CD14-positive monocyte (primary cell): ENCODE measurements at regions not wholly inside any gene's neighbourhood (a gene's known extent, or its start where the extent isn't known, plus 50 kb on each side); places are given as distances from the start of the nearest gene placed in this dataset.

ENCODE experiments used
- DNase-seq, 3 donors: peaks; one replicate each; pipeline ENCODE4 v3.0.0-alpha.2; 2011 to 2022
- H2AFZ ChIP-seq: 2 replicates; pipeline ENCODE4 v1.6.0; 2012; ENCODE audit warnings: mild to moderate bottlenecking, low read depth, low read length, inconsistent platforms; ENCODE audit not compliant: insufficient read depth, poor library complexity, severe bottlenecking
- H3K27ac ChIP-seq, 2 donors: 1 replicate in 1 of 2; 2 replicates in 1 of 2; pipeline ENCODE4 v1.5.1; 2012 to 2013; ENCODE audit warnings: low read length in 2 of 2, control low read depth in 1 of 2, inconsistent platforms in 1 of 2, low read depth in 1 of 2, mild to moderate bottlenecking in 1 of 2
- H3K27me3 ChIP-seq, 2 donors: one replicate each; pipeline versions ENCODE4 v1.6.0 to v1.6.1; 2011 to 2013; ENCODE audit warnings: low read length in 2 of 2; ENCODE audit not compliant: control insufficient read depth in 2 of 2, insufficient read depth in 2 of 2
- H3K36me3 ChIP-seq, 2 donors: replicated peaks in 1 of 2; 1 replicate in 1 of 2; 2 replicates in 1 of 2; pipeline versions ENCODE4 v1.5.1 to v1.6.1; 2012 to 2013; ENCODE audit warnings: low read length in 2 of 2, control low read depth in 1 of 2, inconsistent platforms in 1 of 2, mild to moderate bottlenecking in 1 of 2; ENCODE audit not compliant: insufficient read depth in 2 of 2, control insufficient read depth in 1 of 2
- H3K4me1 ChIP-seq, 2 donors: 1 replicate in 1 of 2; 2 replicates in 1 of 2; pipeline versions ENCODE4 v1.5.1 to v1.6.1; 2012 to 2013; ENCODE audit warnings: low read length in 2 of 2, control low read depth in 1 of 2, inconsistent platforms in 1 of 2, mild to moderate bottlenecking in 1 of 2, moderate library complexity in 1 of 2; ENCODE audit not compliant: insufficient read depth in 2 of 2, control insufficient read depth in 1 of 2
- H3K4me2 ChIP-seq: replicated peaks from 2 replicates; pipeline ENCODE3; 2012; ENCODE audit warnings: low read length, moderate library complexity, mild to moderate bottlenecking; ENCODE audit not compliant: poor library complexity, severe bottlenecking; ENCODE audit errors: extremely low read depth
- H3K4me3 ChIP-seq, 3 experiments: fragments of 200-600 bp in 1 of 3; sonication (generic) in 1 of 3; replicated peaks in 1 of 3; 1 replicate in 2 of 3; 2 replicates in 1 of 3; pipeline ENCODE4 v1.5.1; 2011 to 2013; ENCODE audit warnings: low read length in 3 of 3, mild to moderate bottlenecking in 3 of 3, control low read depth in 2 of 3, low read depth in 2 of 3, inconsistent platforms in 1 of 3, moderate library complexity in 1 of 3
- H3K79me2 ChIP-seq: 2 replicates; pipeline ENCODE4 v1.6.0; 2012; ENCODE audit warnings: mild to moderate bottlenecking, control low read depth, inconsistent platforms, low read length, moderate library complexity; ENCODE audit not compliant: insufficient read depth
- H3K9ac ChIP-seq: 2 replicates; pipeline ENCODE4 v1.6.0; 2017; ENCODE audit warnings: low read length, mild to moderate bottlenecking; ENCODE audit not compliant: insufficient read depth, poor library complexity, severe bottlenecking
- H3K9me3 ChIP-seq, 2 donors: replicated peaks in 1 of 2; 1 replicate in 1 of 2; 2 replicates in 1 of 2; pipeline versions ENCODE4 v1.5.1 to v1.6.1; 2012 to 2013; ENCODE audit warnings: low read length in 2 of 2, control low read depth in 1 of 2; ENCODE audit not compliant: control insufficient read depth in 1 of 2, insufficient read depth in 1 of 2
- H4K20me1 ChIP-seq: 2 replicates; pipeline ENCODE4 v1.6.0; 2012; ENCODE audit warnings: mild to moderate bottlenecking, low read length, control low read depth, moderate library complexity; ENCODE audit not compliant: insufficient read depth
- H3K27ac Mint-ChIP-seq, 7 donors: one replicate each; pipeline ENCODE4 v1.8.0; 2020; ENCODE audit warnings: mild to moderate bottlenecking in 7 of 7, mixed read lengths in 7 of 7, moderate library complexity in 6 of 7, inconsistent platforms in 2 of 7
- H3K27me3 Mint-ChIP-seq, 3 donors: one replicate each; pipeline ENCODE4 v1.8.0; 2021 to 2022; ENCODE audit warnings: low read depth in 3 of 3, mild to moderate bottlenecking in 3 of 3, mixed read lengths in 3 of 3, moderate library complexity in 3 of 3, inconsistent platforms in 1 of 3
- H3K36me3 Mint-ChIP-seq, 2 donors: one replicate each; pipeline ENCODE4 v1.8.0; 2020; ENCODE audit warnings: mixed read lengths in 2 of 2, inconsistent platforms in 1 of 2, mild to moderate bottlenecking in 1 of 2
- H3K4me1 Mint-ChIP-seq: one replicate; pipeline ENCODE4 v1.8.0; 2020; ENCODE audit warnings: mild to moderate bottlenecking, mixed read lengths
- H3K4me3 Mint-ChIP-seq, 2 donors: one replicate each; pipeline ENCODE4 v1.8.0; 2020; ENCODE audit warnings: mild to moderate bottlenecking in 2 of 2, mixed read lengths in 2 of 2, moderate library complexity in 1 of 2
- H3K9me3 Mint-ChIP-seq, 7 donors: one replicate each; pipeline ENCODE4 v1.8.0; 2020 to 2022; ENCODE audit warnings: mixed read lengths in 7 of 7, mild to moderate bottlenecking in 6 of 7, moderate library complexity in 6 of 7, inconsistent platforms in 2 of 7
- WGBS: methylation state at CpG from one replicate; pipeline ENCODE4 v1.1.5; 2013; ENCODE audit warnings: missing lambda C conversion rate; ENCODE audit not compliant: insufficient coverage; 5-methylcytosine and 5-hydroxymethylcytosine counted together
- intact Hi-C, 2 donors: fragments of 100-400 bp; cut with micrococcal nuclease; formaldehyde crosslinking; loops; one replicate each; pipeline versions ENCODE4 v1.15.0 to v1.15.1; 2023
- TF ChIP-seq, protein P1 (sequence below): fragments of 200-600 bp; IDR thresholded peaks from one replicate; pipeline ENCODE4 v1.8.0; 2022; ENCODE audit warnings: antibody characterized with exemption, mild to moderate bottlenecking

DNA sequence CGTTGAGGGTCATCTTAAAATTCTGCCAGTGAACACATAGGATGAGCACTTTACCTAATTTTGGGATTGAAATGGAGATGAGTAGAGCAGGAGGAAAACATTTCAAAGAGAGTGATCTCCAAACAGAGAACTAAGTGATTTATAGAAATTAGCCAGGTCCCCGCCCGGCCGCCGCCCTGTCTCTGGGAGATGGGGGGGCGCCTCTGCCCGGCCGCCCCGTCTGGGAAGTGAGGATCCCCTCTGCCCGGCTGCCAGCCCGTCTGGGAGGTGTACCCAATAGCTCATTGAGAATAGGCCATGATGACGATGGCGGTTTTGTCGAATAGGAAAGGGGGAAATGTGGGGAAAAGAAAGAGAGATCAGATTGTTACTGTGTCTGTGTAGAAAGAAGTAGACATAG lies 276.7 kb upstream of the C11orf87 start:
- Histone ChIP-seq H3K27me3 (no peaks in the 10 kb centered on the region), H3K9ac (no peak overlapping the region), H2AFZ (no peak overlapping the region), H4K20me1 (no peaks in the 10 kb centered on the region), H3K27ac (no peak overlapping the region), H3K4me2 (no peak overlapping the region), H3K4me1 (no peaks in the 10 kb centered on the region), H3K4me3 (no peak overlapping the region), H3K36me3 (no peaks in the 10 kb centered on the region), H3K9me3 (peaks cover 0 to 6% of the 10 kb centered on the region in 2 donors), H3K79me2 (no peaks in the 10 kb centered on the region)
- Mint-ChIP-seq H3K27me3 (peaks cover 0 to 3% (median 2%) of the 10 kb centered on the region in 3 donors), H3K4me3 (no peak overlapping the region), H3K36me3 (no peaks in the 10 kb centered on the region), H3K27ac (no peak overlapping the region), H3K9me3 (peaks cover 0 to 7% (median 3%) of the 10 kb centered on the region in 7 donors), H3K4me1 (no peaks in the 10 kb centered on the region)
- DNase-seq, result no peak
- 100% methylated on average over 8 of the region's 14 CpGs for WGBS
- TF ChIP-seq, protein P1, sequence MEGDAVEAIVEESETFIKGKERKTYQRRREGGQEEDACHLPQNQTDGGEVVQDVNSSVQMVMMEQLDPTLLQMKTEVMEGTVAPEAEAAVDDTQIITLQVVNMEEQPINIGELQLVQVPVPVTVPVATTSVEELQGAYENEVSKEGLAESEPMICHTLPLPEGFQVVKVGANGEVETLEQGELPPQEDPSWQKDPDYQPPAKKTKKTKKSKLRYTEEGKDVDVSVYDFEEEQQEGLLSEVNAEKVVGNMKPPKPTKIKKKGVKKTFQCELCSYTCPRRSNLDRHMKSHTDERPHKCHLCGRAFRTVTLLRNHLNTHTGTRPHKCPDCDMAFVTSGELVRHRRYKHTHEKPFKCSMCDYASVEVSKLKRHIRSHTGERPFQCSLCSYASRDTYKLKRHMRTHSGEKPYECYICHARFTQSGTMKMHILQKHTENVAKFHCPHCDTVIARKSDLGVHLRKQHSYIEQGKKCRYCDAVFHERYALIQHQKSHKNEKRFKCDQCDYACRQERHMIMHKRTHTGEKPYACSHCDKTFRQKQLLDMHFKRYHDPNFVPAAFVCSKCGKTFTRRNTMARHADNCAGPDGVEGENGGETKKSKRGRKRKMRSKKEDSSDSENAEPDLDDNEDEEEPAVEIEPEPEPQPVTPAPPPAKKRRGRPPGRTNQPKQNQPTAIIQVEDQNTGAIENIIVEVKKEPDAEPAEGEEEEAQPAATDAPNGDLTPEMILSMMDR, result no peak
- intact Hi-C loops, result no loop called here

DNA sequence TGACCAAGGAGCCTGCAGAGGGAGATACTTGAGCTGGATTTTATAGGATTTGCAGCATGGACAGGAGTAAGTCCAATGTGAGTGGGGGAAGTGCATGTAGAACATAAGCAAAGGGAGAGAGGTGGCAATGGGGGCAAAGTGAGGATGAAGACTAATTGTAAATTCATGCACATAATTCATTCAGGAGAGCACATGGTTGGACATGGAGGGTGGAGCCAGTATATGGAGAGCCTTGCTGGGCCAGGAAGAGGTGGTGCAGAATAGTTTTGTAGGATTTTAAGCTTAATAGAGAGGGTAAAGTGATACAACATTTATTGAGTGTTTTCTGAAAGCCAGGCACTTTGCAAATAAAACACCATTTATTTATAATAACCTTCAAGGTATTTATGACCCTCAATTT lies 274.3 kb upstream of the C11orf87 start:
- no peak overlapping the region for H3K4me2 ChIP-seq

More for the DNA sequence above, 274.3 kb upstream of the C11orf87 start:
- Histone ChIP-seq H3K79me2 (no peaks in the 10 kb centered on the region), H3K27me3 (no peaks in the 10 kb centered on the region), H3K9me3 (no peaks in the 10 kb centered on the region), H3K9ac (no peak overlapping the region), H3K4me1 (no peaks in the 10 kb centered on the region), H3K27ac (no peak overlapping the region), H3K4me3 (no peak overlapping the region), H4K20me1 (no peaks in the 10 kb centered on the region), H3K36me3 (no peaks in the 10 kb centered on the region), H2AFZ (no peak overlapping the region)
- H3K4me3 Mint-ChIP-seq, result no peak overlapping the region
- H3K9me3 Mint-ChIP-seq, result peaks cover 0 to 9% (median 3%) of the 10 kb centered on the region in 7 donors
- no peak for DNase-seq
- no peak overlapping the region for H3K27ac Mint-ChIP-seq
- peaks cover 0 to 3% (median 2%) of the 10 kb centered on the region in 3 donors for H3K27me3 Mint-ChIP-seq
- no peaks in the 10 kb centered on the region for H3K36me3 Mint-ChIP-seq
- TF ChIP-seq, protein P1, result no peak
- no peaks in the 10 kb centered on the region for H3K4me1 Mint-ChIP-seq
- intact Hi-C loops, result no loop called here
